Putamen (tissue), 1 donor: ENCODE measurements at regions not wholly inside any gene's neighbourhood (a gene's known extent, or its start where the extent isn't known, plus 50 kb on each side); places are given as distances from the start of the nearest gene placed in this dataset.
A peak's percentile ranks its signal among the peaks of the same experiment; 100 is the strongest.
"Not testable (repeated sequence)": the region's sequence is repeated elsewhere in the genome, so short reads cannot be mapped to it uniquely, and the experiment has no call there.

Source experiments
- DNase-seq: peaks from one replicate; pipeline ENCODE4 v3.0.0-alpha.2; 2016; ENCODE audit warnings: low spot score

DNA sequence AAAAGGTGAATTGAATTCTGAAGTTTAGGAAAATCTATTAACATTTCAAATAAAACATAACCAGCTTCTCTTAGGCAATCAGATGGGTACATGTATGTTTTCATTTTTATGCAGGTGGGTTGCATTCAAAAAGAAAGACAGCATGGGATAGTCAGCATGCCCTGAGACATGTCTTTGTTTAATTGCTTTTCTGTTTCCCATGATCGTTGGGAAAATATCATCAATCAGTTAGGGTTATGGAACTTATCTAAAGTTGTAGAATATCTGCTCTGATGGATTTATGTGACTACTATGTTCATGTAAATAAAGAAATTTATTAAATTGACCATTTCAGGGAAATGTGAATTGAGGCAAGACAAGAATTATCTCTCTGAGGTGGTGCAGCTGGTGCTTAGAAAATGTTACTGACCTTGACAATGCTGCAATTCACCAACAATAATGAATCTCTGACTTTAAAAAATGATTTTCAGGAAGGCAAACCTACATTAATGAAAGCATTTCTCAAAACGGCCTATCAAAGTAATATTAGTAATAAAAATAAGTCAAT, 112.7 kb downstream of the RFPL4B start:
- DNase-seq, result no peak

DNA sequence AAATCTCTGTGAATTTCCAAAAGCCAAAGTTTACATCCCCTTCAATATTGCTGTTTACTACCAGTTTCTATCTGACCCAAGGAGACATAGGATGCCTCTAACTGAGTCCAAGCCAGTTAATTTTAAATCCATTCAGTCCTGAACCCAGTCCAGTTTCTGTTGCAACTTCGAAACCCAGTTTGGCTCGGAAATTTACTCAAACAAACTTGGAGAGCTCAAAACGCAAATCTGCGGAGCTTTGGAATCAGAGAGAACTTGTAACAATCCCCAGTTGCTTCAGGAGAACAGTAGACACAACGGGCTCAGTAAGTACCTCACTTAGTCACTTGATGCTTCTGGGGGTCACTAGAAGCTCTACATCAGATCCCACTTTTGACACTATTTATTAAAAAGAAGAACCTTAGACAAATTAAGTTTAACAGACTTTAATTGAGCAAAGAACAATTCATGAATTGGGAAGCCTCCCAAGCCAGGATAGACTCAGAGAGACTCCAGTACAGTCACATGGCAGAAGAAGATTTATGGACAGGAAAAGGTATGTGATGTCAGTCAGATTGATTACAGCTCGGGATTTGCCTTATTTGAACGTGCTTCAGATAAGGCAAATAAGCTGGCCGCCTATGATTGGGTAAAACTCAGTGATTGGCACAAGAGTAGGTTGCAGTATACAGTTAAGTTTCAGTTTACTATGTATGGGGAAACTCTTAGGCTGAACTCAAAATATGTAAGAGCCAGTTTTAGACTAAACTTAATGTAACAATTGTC, 118.0 kb downstream of the RFPL4B start:
- no peak for DNase-seq

DNA sequence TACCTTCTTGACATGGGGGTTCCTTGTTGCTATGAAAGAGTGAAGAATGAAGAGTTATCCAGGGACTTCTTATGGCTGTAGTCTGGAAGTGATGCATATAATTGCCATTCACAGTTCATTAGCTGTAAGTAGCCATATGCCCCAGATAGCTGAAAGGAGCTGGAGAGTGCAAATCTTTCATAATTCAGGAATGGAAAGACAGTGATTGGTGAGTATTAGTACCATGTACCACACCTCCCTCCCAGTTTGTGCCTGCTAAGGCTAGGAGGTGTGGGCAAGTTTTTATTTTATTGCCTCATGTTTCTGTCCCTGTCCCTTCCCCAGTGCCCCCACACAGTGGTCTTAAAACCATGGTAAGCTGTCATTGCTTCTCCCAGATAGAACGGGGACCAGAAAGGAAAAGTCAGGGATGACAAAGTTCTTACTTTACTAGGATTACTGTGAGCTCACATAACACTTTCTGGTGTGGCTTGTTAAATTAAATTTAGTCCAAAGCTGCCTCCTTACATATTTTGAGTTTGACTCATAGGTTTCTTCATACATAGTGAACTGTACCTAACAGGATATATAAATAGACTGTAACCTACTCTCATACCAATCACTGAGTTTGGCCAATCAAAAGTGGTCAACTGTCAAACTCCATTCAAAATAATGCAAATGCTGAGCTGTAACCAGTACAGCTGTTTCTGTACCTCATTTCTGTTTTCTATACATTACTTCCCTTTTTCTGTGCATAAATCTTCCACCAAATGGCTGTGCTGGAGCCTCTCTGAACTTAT, 119.4 kb downstream of the RFPL4B start:
- no peak for DNase-seq

DNA sequence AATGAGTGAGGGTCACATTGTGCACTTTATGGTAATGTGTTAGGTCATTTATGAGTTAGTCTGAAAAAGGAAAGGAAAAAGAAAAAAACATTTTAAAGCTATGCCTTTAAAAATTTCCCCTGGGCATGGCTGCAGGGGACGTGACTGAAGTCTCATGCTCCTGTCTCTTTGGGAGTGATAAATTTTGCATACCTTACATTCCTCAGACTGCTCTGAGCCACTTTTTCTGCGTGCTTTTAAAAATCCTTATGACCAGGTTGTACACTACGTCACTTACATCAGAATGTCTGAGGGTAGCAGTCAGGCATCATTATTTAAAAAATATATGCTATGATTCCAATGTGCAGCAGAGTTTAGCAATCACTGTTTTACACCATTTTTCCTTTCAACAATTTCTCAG, 121.2 kb downstream of the RFPL4B start:
- DNase-seq, result no peak

DNA sequence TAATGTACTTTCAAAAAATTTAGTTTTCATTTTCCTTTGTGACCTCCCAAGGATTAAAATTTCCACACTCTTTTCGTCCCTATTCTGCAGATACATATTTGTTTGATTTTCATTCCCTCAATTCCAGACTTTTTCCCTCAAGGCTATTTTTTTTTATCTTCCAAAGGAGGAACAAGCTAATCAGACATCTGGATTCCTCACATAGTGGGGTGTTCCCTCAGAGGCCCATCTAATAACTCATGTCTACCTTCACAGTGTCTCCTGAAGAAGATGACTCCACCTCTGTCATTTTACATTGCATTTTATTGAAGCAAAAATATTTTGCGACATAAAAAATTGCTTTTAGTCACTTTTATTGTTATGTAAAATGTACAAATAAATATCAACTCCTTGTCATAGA, 122.2 kb downstream of the RFPL4B start:
- no peak for DNase-seq

DNA sequence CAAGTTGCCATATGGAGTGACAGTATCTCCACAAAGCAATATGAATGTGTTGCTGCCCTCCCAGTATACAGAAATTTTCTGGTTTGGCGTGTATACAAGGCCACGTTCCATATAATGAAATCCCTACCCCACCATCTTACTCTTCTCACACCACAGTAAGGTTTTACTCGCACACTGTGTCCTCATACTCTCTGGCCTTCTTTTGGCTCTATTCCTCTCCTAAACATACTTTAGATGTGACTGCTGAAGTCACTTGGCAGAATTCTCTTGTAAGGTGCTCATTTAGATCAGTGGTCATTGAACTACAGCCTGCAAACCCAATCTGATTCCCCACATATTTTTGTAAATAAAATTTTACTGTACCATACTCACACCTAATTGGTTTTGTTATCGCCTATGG, 123.2 kb downstream of the RFPL4B start:
- no peak for DNase-seq

DNA sequence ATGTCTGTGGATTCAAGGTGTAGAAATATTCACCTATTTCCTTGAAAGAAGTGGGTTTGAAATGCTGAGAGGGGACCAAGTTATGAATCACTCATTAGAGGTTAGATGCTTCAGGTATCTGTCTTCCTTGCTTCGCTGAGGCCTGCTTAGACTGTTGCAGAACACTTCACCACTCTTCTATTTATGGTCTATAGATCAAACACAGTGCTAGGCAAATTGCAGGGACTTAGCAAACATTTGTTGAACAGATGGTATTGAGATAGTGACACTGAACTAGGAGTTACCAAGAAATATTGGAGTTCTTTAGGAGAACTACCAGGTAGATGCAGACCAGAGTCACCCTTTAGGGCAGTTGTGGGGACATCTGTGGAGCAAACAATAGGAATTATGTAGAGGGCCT, 123.8 kb downstream of the RFPL4B start:
- no peak for DNase-seq

DNA sequence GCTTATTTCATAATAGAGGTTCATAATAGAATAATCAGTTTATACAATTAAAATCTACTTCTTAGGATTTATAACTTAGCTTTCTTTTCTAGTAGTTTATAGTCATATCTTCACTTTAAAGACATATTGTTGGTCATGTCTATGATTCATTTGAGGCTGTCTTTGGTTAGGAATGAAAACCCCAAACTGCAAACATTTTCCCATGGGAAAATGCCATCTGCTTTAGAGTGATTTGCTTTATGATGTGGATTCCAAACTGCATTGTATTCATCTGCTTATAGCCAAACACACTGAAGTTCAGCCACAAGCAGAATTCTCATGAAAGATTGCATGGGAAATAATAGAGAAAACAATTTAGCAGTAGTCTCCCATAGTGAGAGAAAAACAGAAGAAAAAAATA, 128.0 kb downstream of the RFPL4B start:
- no peak for DNase-seq

DNA sequence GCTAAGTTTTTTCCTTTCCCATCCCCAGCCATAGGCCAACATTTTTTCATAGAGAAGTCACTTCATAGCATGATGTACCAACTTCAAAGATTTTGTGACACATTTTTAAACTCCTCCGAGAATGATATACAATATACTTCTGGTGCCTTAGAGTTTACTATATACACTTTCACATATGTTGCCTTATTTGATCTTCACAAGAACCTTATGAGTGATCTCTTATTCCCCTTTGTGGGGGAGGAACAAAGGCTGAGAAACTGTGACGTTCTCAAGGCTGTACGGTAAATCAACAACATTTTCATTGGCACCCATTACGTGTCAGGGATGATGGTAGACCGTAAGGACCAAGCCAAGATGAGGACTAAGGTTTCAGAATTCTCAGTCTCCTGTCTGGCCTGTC, 130.0 kb downstream of the RFPL4B start:
- DNase-seq, result no peak

DNA sequence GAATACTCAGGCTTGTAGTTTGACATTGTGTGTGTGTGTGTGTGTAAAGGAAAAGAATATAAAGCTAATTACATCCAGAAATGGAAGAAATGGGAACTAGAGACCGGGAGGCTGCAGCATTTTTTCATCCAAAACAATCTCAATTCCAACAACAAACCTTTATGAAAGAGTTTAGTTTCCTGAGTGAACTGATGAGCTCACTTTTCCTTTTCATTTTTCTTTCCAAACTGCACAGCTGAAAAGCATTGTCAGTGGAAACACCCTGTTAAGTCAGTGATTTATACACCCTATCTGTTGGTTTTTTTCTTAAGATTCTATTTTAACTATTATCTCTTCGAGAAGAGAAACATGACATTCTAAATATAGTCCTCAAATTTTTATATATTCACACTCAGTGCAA, 130.9 kb downstream of the RFPL4B start:
- DNase-seq, result no peak

DNA sequence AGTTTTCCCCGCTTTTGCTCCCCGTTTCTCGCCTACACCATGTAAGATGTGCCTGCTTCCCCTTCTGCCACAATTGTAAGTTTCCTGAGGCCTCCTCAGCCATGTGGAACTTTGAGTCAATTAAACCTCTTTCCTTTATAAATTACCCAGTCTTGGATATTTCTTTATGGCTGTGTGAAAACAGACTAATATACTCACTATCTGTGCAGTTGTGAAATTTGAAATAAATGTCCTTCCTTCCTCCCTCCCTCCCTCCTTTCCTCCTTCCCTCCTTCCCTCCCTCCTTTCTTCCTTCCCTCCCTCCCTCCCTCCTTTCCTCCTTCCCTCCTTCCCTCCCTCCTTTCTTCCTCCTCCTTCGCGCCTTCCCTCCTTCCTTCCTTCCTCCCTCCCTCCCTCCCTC, 132.8 kb downstream of the RFPL4B start:
- DNase-seq, result not testable (repeated sequence)

DNA sequence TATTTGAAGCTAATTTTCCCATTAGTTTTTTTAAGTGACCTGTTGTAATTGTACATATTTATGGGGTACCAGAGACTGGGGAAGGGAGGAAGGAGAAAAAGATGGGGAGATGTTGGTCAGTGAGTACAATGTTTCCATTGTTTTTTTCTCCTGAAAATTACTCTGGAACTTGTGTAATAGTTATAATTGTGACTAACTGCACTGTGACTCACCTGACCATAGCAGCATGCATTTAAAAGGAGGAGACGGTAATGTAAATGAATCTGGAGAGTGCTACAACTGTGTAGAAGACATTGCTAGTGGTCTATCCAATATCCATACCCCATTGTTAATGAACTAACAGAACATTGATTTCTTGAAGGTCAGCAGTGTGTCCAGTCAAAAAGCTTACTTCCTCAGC, 133.4 kb downstream of the RFPL4B start:
- DNase-seq, result no peak

DNA sequence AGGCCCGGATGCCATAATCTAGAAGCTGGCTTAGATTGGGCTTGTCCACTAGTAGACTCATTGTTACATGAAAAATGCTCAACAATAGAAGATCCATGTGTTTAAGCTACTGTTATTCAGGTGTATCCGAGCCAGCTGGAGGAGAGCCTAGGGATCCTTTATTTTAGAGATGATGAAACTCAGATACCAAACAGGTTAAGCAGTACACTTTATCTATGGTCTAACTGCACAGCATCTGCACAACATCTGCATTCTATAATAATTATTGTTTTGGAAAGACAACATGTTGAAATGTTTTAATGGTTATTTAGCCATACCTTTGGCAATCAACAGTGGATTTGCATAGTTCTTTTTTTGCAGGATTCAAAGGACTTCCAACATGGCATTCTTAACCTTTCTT, 134.1 kb downstream of the RFPL4B start:
- no peak for DNase-seq

DNA sequence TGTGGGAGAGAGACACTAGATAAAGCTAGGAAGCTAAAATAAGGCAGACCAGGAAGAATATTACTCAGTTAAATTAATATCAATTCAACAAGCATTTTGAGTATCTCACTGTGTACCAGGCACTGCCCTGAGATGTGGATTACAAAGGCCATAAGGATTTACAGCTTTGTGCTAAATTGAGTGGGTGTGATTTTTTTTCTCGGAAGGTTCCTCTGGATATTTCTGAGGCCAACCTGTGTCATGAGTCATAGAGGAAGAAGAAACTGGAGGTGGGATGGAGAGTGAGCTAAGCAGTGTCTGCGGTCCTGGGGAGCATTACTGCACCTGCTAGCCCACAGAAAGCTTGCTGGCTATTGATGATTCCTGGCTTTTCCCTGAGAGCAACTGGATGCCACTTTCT, 135.2 kb downstream of the RFPL4B start:
- DNase-seq, result no peak

DNA sequence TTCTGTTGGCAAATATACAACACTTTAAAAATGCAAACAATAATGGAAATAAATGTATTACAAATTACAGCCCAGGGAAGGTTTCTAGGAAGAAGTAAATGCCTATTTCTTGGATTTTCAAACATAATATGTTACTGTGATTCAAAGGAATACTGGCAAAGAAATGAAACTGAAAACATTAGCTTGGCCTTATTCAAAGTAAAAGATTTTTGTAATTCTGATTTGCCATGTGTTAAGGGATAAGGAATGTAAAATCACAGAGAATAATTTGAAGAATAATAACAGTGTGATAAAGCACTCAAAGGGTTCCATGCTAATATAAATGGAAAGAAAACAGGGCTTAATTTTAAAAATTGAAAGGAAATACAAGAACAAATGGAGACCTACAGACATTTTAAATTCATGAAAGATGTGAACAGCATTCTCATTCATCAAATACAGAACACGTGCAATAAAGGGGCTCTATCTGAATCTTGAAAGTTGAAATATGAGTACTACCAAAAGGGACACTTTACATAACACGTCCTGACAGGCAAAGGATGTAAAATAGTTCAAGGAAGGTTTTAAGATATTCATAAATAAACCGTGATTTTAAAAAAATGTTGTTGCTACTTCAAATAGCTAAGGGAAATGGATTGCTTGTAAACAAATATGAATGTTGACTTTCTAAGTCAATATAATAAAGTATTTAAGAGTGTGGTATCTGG, 138.1 kb downstream of the RFPL4B start:
- no peak for DNase-seq

DNA sequence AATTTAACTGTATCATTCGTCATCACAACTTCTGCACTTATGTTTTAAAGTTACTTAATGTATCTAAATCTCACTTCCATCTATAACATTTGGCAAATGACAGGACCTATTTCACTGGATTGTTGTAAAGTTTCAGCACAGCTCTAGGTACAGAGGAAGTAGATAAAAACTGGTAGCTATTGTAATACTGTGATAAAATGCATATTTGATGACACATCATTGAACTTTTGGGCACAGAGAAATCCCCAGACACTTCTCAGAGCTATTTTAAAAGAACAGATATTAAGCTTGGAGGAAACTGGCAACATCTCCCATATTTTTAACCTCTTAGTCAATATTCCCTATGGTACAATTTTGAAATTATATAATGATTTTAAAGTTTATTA, 138.7 kb downstream of the RFPL4B start:
- no peak for DNase-seq

DNA sequence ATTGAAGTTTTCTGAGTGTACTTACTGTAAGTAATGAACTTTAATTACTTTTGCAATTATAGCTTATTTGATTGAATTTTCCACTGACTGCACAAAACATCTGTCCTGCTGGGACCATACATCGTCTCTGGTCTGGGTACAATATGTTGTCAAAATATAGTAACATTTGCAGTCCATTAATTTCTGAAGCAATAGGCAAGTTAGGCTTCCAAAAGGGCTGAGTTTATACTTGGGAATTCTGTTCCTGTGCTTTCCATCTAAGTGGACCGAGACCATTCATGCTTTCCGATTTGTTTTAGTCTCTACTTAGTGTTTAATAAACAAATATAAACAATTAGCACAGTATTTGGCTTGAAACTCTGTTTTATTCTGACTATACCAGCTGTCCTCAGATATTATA, 139.3 kb downstream of the RFPL4B start:
- DNase-seq, result no peak

DNA sequence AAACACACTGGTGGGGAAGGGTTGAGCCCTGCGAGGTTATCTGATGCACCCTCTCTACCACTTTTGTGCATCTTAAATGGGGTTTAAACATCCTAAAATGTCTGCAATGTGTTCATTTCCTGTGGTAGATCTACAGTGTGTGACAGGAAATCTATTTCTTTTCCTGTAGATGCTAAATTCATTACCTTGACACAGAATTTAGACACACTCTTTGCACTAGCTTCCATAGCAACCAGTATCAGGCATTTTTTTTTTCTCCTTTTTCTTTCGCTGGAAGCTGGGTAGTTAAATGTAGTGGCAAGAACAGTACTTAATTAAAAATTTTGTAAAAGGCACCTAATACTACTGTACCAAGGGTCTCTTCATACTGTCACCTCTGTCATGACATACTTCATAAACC, 141.1 kb downstream of the RFPL4B start:
- no peak for DNase-seq

DNA sequence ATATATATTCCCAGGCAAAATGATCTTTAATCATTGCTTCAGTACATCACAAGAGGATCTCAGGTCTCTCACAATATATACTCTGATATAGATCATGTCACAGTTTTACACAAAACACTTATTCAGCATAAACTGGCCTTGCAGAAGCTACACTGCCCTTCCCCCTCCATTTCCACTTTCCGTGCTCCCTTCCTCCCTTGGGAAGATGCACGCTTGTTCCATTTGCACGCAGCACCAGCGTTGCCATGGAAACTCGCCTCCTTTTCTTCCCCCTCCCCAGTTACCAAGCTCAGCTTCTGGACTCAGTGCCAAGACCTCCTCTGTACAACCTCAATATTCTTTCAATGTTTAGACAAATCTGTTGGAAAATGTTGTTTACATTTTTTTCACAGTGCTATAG, 154.6 kb downstream of the RFPL4B start:
- peak; percentile 65 for DNase-seq

DNA sequence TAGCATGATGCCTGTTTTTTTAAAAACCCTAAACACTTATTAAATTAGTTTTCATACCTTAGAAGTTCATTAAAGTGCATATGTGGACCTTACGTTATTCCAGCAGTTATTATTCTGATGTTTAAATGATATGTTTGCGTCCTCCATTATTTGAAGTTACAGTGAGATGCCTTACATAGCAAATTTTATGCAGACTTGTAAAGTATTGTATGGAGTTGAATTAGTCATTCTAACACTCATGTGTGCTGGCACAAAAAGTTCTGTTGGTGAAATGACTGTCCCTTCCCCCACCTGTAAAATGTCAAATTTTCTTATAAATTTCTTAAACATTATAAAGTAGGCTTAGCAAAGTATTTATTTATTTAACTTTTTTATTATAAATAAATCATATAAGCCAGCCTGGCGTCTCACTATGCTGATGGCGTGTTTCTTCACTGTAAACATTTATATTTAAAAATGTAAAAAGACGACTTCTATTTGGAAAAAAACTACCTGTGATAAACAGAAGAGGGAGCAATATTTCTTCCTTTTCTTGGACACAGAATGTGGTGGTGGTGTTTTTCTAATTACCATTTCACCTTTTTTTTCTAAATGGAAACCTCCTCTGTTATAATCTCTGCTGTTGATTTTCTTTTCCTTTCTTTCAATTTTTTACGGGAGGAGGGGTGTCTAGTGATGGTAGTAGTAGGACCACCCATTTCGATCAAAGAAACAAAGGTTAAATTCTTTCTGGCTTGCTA, 155.4 kb downstream of the RFPL4B start:
- DNase-seq, result peak; percentile 7

DNA sequence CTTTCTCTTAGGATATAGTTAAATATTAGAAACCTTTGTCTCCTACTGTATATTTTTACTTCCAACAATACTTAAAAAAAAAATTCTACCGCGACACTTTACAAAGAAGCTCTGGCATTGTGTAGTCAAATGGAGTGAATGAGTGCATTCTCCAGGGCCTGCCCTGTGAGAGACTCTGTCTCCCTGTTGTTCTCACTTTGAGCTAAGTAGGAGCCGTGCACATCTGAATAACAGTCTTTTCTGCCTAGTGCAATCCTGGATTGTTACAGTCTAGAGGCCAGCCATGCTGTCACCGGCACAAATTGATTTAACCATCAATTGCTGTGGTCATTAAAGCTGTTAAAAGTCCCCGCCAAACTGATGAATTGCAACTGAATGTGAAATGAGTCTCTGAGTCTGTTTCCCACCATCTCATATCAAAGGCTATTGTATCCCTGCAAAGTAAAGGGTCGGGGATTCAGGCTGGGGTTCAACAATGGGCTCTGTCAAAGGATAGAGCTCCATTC, 156.0 kb downstream of the RFPL4B start:
- peak; percentile 31 for DNase-seq

DNA sequence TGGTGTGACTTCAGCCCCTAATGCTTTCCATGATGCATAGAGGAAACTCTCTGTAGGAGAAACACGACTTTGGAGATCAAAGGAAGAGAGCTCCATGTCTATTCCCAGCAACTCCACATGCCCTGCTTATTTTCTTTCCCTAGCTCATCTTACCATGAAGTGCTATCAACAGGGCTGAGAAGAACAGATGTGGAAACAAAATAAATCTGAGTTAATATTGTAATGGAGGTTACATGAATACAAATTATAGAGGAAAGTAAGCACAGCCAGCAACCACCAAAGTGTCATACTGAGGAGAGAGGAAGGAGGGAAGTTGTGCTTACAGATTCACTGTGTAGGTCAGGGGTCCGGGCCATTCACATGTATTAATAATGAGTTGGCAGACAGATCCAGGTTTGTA, 157.5 kb downstream of the RFPL4B start:
- no peak for DNase-seq
